ENCODE measurements at regions not wholly inside any gene's neighbourhood (a gene's known extent, or its start where the extent isn't known, plus 50 kb on each side); places are given as distances from the start of the nearest gene placed in this dataset.
"Not testable (repeated sequence)": the region's sequence is repeated elsewhere in the genome, so short reads cannot be mapped to it uniquely, and the experiment has no call there.

DNA sequence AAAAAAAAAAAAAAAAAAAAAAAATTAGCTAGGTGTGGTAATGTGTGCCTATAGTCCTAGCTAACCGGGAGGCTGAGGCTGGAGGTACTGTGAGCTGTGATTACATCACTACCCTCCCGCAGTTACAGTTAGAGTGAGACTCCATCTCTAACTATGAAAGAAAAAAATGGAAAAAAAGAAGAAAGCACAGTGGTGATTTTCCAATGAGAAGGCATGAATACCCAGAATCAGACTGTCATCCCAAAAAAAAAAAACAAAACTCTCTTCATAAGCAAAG, 269.9 kb upstream of the MKLN1 start:
- DNase-seq: no peak

GRCh38 chr7:131058561-131059288, 269.0 kb upstream of the MKLN1 start:
- not testable (repeated sequence) for DNase-seq

DNA sequence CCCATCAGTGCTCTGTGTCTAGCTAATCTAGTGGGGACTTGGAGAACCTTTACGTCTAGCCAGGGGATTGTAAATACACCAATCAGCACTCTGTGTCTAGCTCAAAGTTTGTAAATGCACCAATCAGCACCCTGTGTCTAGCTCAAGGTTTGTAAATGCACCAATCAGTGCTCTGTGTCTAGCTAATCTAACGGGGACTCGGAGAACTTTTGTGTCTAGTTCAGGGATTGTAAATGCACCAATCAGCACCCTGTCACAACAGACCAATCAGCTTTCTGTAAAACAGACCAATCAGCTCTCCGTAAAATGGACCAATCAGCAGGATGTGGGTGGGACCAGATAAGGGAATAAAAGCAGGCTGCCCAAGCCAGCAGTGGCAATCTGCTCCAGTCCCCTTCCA, 268.3 kb upstream of the MKLN1 start:
- not testable (repeated sequence) for DNase-seq

DNA sequence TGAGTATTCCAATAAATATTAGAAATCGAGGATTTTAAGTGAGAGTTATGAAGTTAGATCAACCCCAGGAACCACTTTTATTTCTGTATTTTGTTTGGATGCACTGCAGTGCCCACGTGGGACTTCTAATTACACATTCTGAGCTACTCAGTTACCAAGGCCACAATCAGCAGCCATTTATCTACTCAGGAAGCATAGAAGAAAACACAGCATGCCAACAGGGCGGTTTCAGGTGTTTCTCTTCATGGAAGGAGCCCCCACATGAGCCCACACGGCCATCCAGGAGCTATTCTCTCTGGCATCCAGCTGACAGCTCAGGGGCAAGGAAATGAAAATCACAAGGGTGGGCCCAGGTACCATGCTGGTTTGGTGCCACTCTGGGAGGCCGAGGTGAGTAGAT, 266.5 kb upstream of the MKLN1 start:
- DNase-seq: no peak

GRCh38 chr7:131061818-131062217, 265.9 kb upstream of the MKLN1 start:
- DNase-seq: no peak

DNA sequence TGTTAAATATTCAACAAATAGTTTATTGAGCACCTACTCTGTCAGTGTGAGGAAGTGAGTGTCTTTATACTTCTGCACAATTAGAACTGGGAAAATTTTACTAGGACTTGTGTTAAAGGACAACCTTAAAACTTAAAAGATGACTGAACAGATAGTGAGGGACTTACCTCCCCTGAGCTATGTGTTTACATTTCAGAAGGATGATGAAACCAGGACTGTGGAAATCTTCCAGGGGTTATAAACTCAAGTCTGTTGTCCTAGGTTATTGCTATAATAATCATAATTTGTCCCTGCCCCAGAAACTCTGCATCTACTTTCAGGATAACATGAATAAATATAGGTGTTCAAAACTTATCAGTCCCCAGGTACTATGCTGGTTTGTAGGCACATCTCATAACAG, 261.0 kb upstream of the MKLN1 start:
- DNase-seq: no peak

- DNase-seq: no peak
These were observed 260.5 kb upstream of the MKLN1 start for GRCh38 chr7:131067220-131067619.

DNA sequence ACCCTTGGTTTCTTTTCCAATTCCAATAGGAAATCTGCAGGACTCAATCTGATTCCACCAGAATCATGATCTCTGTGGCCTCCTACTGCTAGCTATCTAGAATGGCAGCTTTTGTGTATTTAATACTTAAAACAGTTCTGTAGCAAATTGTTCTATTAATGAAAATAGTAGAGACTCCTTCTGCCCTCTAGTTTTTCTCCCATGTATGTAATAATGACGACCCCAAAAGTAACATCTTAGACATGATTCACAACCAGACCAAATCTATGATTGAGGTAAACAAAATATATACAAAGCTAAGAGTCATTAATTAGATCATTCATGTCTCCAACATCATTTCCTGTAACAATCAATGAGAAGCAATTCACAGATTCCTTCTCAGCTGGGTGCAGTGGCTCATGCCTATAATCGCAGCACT, 259.1 kb upstream of the MKLN1 start:
- DNase-seq: no peak

DNA sequence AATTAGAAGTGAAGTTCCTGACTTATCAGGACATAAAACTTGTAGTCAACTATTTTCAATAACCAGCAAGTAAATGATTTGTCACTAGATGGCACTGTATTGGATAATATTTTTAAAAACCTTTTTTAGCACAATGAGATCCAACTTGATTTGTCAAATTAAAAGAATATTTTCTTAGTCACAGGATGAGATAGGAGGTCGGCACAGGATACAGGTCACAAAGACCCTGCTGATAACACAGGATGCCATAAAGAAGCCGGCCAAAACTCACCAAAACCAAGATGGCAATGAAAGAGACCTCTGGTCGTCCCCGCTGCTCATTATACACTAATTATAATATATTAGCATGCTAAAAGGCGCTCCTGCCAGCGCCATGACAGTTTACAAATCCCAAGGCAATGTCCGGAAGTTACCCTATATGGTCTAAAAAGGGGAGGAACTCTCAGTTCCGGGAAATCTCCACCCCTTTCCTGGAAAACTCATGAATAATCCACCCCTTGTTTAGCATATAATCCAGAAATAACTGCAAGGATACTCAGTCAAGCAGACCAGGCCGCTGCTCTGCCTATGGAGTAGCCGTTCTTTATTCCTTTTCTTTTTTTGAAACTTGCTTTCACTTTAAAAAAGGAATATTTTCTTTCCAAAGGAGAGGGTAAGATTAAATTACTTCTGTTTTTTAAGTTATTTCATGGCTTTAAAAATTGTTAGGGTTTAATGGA, 255.7 kb upstream of the MKLN1 start:
- DNase-seq: no peak

DNA sequence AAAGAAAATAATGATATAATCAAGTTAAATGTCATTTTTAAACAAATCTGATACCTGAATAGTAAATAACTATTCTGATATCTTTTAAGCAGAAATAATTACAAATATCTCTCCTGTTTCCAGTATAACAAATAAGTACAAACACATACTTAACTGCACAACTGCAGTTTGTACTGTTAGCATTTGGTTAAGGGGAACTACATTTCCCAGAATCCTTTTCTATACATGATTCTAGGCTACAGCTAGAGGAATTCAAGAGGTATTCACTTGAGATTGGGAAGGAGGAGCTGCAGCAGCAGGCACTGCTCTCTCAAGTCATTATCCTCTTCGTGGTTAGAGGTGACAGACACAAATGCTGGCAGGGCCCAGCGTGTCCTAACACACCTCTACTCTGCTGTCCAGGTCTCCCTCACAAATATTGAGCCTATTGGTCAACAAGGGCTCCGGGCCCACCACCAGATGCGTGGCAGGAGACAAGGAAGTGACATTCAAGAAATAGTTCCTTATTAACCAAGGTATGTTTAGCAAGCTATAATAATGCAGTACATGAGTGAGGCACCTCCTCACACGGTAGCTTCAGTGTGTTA, 255.1 kb upstream of the MKLN1 start:
- DNase-seq: no peak

DNA sequence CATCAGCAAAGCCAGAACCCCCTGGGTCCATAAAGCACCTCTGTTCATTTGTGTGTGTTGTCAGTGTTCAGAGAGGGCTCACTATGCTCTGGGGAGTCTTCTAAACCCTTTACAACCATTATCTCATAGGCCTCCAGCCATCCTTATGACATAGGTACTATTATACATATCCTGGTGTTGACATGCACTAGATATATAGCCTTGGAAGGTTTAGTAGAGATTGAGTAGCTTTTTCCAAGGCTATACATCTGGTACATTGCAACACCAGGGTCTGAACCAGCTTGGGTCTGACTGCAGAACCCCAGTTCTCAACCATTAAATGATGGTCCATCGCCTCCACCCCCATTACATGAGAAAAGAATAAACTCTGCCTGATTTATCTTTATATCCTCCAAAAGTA, 253.6 kb upstream of the MKLN1 start:
- DNase-seq: no peak

DNA sequence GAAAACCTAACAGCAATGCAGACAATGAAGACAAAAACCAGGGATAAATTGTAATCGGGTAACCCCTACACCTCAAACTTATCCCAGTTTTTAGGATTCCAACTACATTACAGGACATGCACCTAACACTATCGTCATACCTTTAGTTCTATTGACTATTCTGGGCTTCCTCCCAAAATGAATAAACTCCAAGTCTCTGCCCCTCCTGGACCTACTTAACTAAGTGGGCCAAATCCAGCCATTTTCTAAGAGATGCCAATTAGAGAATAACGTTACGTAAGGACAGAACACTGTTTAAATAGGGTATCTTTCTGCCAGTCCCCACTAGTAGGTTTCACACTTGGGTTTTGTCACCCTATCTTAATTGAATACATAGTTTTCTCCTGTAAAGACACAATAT, 253.1 kb upstream of the MKLN1 start:
- DNase-seq: no peak

GRCh38 chr7:131075406-131075805, 252.3 kb upstream of the MKLN1 start:
- no peak for DNase-seq

- DNase-seq: no peak
These were observed 251.6 kb upstream of the MKLN1 start for GRCh38 chr7:131076032-131076431.

GRCh38 chr7:131076711-131077181, 250.9 kb upstream of the MKLN1 start:
- DNase-seq: no peak

GRCh38 chr7:131077735-131078134, 249.9 kb upstream of the MKLN1 start:
- DNase-seq: no peak

DNA sequence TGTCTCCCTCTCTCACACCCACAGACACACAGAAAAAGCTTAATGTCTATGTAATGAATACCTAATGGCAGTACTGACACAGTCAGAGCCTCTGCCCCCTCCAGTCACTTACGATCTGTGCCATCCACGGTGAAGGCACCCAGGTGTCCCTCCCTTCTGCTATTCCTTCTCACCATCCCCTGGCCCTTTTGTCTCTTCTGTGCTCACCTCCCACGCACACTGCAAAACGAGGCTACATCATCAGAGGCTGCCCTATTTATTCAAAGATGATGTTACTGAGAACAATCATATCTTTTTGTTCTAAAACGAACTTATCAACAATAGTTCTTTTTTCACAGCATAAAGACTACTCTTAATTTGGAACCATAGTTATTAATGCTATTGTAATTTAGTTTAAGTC, 246.9 kb upstream of the MKLN1 start:
- DNase-seq: no peak

GRCh38 chr7:131081308-131081707, 246.4 kb upstream of the MKLN1 start:
- no peak for DNase-seq

GRCh38 chr7:131083781-131084180, 243.9 kb upstream of the MKLN1 start:
- no peak for DNase-seq

DNA sequence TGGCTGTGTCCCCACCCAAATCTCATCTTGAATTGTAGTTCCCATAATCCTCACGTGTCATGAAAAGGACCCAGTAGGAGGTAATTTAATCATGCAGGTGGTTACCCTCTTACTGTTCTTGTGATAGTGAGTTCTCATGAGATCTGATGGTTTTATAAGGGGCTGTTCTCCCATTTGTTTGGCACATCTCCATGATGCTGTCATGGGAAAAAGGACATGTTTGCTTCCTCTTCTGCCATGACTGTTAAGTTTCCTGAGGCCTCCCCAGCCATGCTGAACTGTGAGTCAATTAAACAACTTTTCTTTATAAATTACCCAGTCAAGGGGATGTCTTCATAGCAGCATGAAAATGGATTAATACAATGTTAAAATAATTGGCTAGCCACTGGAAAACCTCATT, 243.3 kb upstream of the MKLN1 start:
- DNase-seq: not testable (repeated sequence)

GRCh38 chr7:131087756-131088658, 239.7 kb upstream of the MKLN1 start:
- no peak for DNase-seq

- no peak for DNase-seq
These were observed 237.5 kb upstream of the MKLN1 start for GRCh38 chr7:131090188-131090587.

All from SIG-M5 (cell line).